GDM1 (cell line): ENCODE measurements at regions not wholly inside any gene's neighbourhood (a gene's known extent, or its start where the extent isn't known, plus 50 kb on each side); places are given as distances from the start of the nearest gene placed in this dataset.
A peak's percentile ranks its signal among the peaks of the same experiment; 100 is the strongest.

Experiments used
- DNase-seq: peaks from one replicate; lab custom pipeline; 2025; lab: John Stamatoyannopoulos, UW

DNA sequence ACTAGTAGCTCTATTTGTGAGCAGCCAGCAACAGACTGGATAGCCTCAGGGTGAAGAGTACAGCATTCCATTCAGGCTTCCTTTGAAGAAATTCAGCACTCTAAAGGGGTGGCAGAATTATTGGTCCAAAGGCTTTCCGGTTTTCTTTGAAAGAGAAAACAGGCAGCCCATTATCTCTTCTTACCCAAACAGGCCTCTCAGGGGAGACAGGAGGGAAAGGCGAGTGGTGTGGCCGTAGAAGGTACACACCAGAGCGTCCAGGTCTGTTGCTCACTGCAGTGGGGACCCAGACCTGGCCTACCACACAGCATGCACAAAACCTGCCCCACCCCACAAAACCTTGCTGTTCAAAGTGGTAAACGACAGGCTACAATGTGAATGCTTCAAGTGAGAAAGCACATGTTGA is 83.3 kb downstream of the ZNF608 start:
- no peak for DNase-seq

DNA sequence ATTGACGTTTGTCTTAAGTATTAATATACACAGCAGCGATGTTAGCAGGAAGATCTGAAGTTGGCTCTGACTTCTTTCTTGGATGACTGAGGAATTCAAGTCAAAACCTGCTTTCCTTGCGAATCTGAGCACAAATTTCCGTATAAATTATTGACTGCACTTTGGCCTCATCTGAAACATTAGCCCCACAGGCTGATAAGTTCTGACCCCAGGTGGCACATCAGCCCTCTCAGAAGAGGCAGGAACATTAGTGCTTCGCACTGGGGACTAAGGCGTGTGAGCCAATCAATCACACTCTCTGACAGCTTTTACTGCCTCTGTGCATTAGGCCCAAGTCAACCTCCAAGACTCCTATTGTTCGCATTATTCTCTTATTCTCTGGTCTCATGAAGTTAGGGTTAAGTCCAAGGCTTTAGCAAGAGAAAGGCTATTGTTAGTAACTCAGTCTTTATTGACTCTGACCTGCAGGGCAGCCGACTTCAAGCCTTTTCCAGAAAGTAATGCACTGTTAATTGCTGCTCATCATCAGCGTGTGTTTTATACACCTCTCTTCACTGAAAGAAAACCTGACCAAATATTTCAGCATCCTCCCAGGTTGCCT is 84.2 kb downstream of the ZNF608 start:
- no peak for DNase-seq

DNA sequence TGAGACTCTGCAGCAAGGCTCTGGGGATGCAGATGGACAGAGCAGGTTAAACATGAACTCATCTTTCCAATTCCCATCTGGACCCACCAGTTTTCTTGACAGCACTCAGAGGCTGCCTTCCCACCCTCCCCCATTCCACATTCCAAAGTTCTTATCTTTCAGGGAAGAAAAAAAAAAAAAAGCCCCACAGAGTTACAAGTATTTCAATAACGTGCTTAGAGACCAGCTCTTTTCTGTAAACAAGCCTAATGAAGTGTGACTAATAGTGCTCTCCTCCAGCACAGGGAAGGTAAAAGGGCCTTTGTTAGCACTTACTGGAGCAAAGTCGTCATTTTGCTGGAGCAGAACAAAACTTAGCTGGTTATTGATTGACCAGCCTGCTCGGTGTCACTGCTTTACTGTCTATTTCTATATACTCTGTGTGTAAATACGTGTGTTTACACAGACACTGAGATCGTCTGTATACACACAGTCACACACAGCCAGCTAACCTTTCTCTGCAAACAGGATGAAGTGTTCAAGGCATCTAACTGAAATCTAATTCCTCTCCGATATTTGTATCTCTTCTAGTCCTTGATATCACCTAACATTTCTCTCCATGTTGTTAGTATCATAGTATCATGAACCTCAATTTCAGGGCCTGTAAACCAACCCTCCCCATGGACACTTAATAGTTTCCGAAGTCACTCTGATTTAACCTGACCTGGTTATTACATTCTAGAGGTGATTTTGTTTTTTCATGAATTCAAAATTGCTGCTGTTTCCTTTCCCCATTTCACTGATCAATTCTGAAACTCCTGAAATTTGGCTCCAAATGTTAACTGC is 84.9 kb downstream of the ZNF608 start:
- no peak for DNase-seq

DNA sequence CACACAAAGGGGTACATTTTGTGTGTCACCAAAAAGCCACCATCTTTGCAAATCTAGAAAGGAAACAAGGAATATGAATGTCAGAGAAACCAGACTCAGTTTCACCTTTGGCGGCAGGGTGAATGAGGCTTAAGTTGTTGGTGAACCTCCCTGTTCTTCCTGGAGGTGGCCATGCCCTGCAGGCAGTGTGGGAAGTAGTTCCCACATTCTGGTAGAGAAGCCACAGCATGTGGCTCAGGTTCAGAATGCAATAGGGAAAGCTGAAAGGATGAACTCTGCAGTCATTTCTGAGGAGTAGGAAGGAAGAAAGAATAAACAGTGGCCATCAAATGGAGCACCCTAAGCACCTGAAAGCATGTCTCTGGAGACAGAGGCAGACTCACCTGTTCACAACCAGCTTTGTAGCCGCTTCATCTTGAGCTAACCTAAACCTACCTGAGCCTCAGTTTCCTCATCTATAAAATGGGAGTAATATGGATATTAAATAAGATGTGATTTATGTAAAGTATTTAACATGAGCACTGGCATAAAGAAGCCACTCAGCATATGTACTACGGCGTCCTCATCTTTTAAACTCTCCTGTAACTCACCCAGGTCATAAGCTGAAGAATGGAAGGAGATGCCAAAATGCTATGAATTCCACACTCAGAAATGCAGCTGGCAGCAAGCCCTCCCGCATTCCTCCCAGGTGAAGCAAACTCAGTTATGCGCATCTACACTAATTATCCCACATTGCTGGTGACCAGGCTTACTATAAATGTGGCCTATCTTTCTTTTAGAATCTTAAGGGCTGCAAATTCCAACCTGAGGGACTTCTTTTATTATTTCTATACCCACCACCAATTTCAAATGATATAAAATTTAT is 86.0 kb downstream of the ZNF608 start:
- DNase-seq = no peak

DNA sequence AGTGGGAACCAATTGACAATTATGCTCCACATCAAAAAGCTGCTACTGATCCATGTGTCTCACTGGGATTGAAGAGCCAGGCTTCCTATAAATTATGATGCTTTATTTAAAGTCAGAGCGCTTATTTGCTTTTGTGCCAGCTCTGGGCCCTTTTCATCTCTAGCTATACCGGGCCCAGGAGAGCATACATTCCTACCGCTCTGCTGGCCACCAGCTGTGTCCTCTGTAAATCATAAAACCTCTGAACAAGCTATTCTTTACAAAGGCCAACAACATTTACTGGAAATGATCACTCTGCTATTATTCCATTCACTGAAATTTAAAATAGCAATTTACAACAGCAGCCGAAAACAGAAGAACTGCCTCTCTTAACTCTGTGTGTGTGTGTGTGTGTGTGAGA is 86.6 kb downstream of the ZNF608 start:
- DNase-seq = no peak

DNA sequence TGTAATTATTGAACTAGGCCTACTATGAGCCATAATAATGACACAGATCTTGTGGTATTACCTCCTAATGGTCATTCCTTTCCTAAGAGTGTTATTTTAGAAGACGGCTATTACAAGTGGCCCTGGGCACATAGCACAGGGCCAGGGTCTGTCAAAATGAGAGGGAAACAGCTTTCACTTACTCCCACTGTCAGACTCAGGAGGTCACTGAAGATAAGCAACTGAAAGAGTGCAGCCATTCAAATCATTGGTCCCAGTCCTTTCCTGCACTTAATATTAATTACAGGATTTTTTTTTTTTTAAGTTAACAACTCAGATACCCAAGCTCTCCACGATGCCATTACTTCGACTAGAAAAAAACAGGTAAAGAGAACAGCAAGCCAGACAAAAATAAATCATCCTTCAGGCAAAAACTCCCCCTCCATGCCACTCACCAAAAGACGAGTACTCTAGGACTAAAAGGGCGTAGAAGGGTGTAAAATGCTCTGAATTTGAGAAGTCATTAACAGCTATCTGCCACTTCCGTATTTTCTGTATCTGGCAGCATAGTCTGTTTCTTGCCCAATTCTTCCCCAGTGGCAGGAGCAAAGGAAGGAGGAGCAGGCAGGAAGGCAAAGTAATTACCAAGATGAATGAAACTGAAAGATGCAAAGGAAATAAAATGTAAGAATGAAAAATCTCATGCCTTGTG is 87.4 kb downstream of the ZNF608 start:
- no peak for DNase-seq

DNA sequence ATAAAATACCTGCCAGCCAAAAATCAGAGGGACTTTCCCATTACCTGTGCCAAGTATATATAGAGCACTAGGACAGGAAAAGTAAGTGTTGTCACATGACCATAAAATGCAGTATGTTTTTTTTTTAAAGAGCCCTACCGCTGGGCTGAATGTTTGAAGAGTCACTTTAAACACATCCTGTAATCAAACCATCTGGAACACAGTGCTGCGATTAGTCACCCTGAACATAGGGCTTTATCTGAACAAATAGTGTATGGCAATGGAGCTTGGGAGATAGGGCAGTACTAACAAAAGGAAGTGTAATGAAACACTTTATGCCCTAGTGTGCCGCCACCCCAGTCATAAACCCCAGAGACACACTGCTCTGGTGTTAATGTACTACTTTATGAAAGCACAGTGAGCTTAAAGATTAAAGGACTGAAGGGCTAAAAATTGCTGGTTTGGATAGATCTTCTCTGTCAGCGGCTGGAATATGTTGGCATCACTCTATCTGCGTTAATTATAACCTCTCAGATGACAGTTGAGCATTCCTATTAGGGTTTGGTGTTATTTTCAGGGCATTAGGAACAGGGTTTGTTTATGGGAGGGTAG is 90.4 kb downstream of the ZNF608 start:
- DNase-seq = no peak

DNA sequence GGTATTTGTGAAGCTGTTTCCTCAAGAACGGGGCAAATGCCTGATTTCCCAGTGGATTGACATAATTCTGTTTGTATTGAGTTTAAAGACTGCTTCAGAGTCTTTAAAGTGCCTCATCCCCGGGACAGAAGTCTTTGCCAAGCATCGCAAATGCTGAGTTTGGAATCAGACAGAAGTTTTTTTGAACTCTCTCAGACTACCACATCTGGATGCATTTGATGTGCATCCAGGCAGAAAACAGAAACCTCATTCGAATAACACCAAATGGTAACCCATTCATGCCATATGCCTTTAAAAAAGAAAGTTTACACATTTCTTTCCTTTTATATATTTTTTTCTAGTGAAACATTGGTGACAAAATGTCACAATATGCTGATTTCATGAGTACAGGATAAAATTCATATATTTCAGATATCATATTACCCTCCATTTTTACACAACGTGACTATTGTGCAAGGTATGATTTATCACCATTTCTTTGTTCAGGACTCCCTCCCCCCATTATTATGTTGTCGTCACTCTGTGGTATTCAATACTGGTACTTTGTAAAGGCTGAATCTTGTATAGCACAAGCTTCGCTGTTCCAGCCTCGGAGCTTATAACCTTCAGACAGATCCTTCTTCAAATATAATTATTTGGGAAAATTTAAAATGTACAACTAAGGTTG is 91.1 kb downstream of the ZNF608 start:
- DNase-seq = no peak

DNA sequence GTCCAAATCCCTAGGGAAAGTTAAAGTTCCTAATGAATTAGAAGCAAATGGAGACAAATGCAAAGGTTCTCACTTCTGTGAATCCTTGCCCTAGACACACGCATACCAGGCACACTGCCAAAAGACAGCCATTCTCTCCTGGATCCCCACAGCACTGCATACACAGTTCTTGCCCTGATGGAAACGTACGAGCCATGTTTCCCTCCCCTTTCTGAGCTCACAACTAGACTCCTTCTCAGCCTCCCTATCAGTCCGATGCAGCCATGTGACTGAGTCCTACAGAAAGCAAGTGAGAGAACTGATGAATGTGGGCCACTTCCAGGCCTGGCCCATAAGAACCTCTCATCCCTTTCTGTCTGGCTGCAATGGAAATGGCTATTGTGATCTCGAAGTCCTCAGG is 92.0 kb downstream of the ZNF608 start:
- DNase-seq = no peak

DNA sequence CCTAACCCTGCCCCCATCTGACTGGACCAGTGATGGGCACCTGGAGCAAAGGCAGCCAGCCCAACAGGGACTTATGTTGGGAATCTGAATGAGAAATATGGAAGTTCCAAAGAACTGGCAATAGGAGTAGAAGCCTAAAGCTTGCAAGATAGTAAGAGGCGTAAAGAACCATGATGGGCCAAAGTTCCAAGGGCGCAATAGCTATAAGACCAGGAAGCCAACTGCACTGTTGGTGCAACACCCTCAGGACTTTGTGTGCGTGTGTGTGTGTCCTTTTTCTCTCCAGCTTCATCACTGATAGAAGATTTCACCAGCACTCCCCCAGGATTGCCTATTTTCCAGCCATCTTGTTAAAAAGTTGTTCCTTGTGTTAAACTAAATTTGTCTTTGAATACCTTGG is 92.8 kb downstream of the ZNF608 start:
- no peak for DNase-seq

DNA sequence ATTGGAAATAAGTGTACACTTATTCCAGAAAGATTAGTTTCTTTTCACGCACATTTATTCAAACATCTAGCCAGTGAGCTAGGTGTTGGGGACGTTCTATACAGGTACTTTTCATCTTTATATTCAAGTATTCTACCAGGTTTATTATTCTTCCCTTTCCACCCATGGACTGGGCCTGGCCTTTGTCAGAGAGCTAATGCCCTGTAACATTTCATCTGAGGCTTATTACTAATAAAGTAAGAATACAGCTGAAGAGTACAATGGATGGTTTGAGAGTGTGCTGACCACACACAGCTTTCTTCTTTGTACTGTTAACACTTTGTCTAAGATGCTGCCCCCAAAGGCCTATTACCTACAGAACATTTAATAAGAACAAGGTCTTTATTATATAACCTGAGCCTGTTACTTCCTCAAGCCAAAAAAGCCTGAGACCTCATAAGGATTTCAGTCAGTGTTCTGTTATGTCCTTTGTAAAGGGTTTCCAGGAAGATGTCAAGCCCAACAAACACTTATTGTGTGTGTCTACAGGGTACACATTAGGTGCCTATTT is 93.5 kb downstream of the ZNF608 start:
- no peak for DNase-seq

DNA sequence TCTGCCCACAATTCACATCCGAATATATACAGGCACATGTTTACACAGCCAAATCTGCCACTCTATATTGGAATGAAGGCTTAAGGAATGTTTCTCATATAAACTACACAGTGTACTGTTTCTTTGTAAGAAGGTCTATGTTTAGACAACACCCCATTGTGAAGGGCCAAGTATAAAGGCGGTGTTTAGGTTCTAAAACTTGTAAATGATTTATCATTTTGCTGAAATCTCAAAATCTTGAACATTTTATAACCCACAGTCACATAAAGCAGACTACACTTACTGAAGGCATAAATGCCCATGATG is 94.0 kb downstream of the ZNF608 start:
- no peak for DNase-seq

DNA sequence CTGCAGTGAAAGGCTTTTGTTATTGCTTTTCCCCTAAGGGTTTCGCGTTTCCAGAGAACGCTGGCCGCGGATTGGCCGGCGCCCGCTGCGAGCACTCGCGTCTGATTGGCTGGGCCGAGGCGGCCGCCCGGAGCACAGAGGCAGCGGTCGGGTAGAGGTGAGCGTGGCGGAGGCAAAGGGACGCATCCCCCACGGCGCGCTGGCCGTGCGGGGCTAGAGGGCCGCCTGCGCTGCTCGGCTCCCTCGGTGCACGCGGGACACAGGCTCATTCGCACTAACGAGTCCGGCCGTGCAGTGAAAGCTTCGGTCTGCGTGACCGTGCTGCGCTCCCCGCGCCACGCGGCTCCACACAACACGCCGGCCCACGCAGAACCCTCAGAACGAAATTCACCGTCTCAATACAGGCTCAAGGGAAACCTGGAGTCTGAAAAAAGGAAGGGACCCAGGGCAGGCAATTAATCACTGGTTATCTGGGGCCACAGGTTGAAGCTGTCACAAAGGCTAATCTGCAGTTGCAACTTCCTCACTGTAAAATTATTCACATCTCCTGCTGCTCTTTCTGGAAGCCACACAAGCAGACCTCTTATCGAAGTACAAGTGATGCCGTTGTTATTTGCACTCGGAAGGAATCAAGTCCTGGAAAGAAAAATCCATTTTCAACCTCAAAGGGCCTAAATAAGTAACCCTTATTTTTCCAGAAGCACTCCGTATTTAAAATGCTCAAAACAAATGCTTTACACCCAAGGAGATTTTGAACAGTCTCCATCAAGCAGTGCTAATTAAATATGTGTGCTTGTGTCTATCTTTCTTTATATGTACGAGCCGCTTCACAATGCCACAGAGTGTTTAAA is 94.6 kb downstream of the ZNF608 start:
- DNase-seq = no peak

DNA sequence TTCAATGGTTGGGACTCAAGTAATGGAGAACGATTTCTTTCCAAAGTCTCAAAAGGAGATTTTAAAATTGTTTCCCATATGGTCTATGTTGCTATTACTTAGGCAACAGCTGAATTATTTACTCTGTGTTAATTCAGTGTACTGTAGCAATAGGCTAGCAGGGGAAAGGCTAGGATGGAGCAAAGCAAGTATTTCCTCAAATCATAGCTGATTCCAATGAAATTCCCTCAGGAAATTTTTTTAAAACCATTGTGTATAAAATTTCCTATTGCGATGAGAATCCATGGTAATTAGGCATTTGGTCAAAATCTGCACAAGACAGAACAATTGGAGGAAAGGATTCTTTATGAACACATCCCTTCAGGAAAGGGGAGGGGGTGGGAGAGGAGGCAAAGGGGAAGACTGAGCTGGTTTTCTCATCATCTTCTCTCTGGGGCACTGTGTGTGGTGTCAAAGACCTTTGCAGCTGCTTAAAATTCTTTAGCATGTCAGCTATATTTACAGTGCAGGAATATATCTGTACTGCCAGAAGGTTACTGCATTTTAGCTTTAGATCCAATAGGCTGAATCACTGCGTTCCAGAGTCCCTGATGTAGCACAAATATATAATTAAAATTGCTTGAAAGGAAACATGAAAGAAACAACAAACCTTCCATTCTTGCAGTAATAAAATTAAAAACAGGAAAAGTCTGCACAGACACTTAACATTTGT is 95.3 kb downstream of the ZNF608 start:
- no peak for DNase-seq

DNA sequence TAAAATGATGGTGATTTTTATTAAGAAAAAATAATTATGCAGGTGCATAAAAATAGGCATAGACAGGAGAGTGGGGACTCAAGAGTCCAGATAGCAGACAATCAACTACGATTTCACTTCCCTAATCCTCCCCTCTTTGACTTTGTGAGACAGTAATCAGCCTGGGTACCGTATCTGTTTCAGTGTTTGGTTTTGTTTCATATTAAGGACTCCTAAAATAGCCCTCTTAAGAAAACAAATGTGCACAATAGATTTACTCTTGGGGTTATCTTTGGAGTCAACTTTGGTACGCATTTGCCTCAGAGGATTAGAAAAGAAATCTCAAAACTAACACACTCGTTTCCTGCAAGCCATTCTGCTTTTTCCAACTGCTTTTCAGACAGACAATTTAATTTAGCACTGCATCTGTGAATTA is 96.3 kb downstream of the ZNF608 start:
- DNase-seq = no peak

DNA sequence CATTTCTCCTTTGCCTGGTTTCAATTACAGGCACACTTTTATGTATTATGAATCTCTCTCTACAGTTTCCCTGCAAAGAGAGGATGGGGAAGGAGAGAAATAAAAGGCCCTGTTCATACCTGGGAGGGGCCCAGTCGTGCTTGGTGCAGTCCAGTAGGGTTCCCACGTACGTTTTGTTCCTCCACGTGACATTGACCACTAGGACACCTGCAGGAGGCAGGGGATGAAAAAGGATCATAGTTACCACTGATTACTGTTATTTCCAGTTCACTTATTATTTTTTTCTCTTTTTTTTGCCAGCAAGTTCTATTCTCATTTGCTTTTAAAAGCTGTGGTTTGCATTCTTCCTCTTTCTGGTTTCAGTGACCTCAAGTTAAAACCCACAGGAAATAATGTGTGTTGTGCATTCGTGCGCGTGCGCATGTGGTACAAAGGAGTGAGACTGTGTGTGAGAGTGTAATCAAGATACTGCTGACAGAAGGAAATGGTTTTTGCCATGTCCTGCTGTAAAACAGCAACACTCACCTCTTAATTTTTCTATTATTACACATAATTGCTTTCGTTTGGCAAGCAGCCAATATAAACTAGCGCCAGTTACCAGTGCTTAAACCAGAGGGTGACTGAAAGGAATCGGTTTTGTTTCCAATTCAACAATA is 96.8 kb downstream of the ZNF608 start:
- DNase-seq = peak; percentile 84

DNA sequence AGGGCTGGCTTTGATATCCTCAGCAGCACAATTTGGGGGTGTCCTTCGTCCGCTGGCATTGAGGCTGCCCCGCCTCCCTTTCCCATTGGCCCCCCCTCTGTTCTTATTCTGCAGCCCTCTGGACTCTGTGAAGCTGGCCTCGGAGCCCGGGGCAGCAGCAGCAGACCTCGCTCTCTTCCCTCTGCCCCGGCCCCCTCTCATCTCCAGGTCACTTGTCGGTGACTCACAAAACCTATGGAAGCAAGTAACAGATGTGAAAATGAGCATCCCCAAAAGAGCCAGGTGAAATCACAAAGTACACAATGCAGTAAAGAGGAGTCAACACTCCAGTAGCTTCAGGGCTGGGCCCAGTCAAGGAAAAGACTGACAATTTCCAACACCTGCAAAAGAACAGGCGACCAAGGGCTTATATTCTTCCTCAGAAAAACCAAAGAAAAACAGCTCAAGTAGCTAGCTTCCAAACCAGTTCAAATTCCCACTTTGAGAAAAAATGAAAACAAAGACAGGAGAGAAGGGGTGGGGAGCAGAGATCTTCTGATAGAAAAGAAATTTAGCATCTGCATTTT is 97.5 kb downstream of the ZNF608 start:
- no peak for DNase-seq

DNA sequence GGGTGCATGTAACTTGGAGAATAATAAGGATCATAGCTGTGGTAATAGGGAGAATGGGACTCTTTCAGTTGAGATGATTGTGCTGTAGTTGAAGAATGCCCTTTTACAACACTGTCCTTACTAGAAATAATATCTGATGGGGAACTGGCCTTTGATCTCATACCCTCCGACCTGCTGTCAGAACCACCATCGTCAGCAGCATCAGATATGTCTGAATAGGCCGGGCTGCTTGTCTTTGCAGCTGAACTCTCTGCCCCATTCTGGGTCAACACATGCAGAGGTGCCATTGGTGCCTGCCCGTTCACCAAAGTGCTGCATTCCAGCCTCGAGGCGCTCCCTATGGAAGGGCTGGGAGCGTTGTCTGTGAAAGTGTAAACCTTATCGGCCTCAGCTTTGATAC is 99.1 kb downstream of the ZNF608 start:
- no peak for DNase-seq

DNA sequence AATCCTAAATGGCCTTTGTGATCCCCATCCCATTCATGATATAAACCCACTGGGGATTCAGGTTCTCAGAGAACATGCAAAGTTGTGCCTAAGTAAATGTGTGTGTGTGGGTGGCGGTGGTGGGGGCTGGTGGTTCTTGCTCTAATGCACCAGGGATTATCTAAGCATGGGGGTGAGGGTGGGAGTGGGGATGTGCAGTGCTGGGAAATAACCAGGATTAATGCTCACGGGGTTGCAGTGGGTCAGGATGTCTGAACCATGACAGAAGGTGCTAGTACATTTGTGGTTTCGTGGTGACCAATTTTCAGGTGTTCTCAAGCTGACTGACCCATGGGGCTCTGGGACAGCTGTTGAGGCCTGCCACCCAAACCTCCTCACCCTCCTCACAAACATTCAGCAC is 101.0 kb downstream of the ZNF608 start:
- no peak for DNase-seq
